Fibroblast of lung (primary cell): ENCODE measurements at regions not wholly inside any gene's neighbourhood (a gene's known extent, or its start where the extent isn't known, plus 50 kb on each side); places are given as distances from the start of the nearest gene placed in this dataset.
"Not testable (repeated sequence)": the region's sequence is repeated elsewhere in the genome, so short reads cannot be mapped to it uniquely, and the experiment has no call there.

ENCODE experiments used
- CTCF ChIP-seq, 2 donors: IDR thresholded peaks in 1 of 2; conservative IDR thresholded peaks in 1 of 2; 1 replicate in 1 of 2; 2 replicates in 1 of 2; pipeline ENCODE4 v1.5.1; 2011 to 2012; ENCODE audit warnings: low read length in 2 of 2, control low read depth in 1 of 2, inconsistent platforms in 1 of 2, low read depth in 1 of 2, mild to moderate bottlenecking in 1 of 2
- EZH2 ChIP-seq: IDR thresholded peaks from 2 replicates; pipeline ENCODE4 v1.5.1; 2012; ENCODE audit warnings: low read length, control low read depth, mild to moderate bottlenecking; ENCODE audit errors: missing control alignments

- not testable (repeated sequence) for TF ChIP-seq CTCF (conservative IDR thresholded peaks at IDR 0.05 in 1 of 2, IDR thresholded peaks at IDR 0.05 in 1 of 2; ENCODE audit: low read depth in 1 of 2, low read length in 2 of 2); EZH2
Measured at GRCh38 chr4:128641566-128641965, 167.9 kb upstream of the JADE1 start.
